ENCODE measurements at regions not wholly inside any gene's neighbourhood (a gene's known extent, or its start where the extent isn't known, plus 50 kb on each side); places are given as distances from the start of the nearest gene placed in this dataset.

- TF ChIP-seq REST (IDR thresholded peaks at IDR 0.05; ENCODE audit: unreplicated experiment) (no peak), EZH2 (IDR thresholded peaks at IDR 0.05; ENCODE audit: low read depth, unreplicated experiment) (no peak), ZNF462 (CRISPR knock-in tag; IDR thresholded peaks at IDR 0.05) (no peak), CTCF (conservative IDR thresholded peaks at IDR 0.05; ENCODE audit: low read depth in 2 of 2) (no peak), STAT1 (IDR thresholded peaks at IDR 0.05; ENCODE audit: unreplicated experiment) (no peak), CREB1 (CRISPR knock-in tag; IDR thresholded peaks at IDR 0.05; ENCODE audit: low read depth) (no peak), NANOG (IDR thresholded peaks at IDR 0.05; ENCODE audit: borderline replicate concordance) (no peak), ETS1 (IDR thresholded peaks at IDR 0.05) (no peak), ZNF331 (CRISPR knock-in tag; IDR thresholded peaks at IDR 0.05; ENCODE audit: low read depth) (no peak)
- Mint-ChIP-seq H3K4me3 (no peak overlapping the region), H3K9me3 (no peaks in the 10 kb centered on the region), H3K36me3 (ENCODE audit: low read depth) (no peaks in the 10 kb centered on the region), H3K27me3 (ENCODE audit: insufficient read depth, low read depth, poor library complexity) (no peaks in the 10 kb centered on the region), H3K4me1 (no peaks in the 10 kb centered on the region), H3K27ac (no peak overlapping the region; the same call in 1 of the 2 replicates)
- H3K36me3 ChIP-seq (ENCODE audit: insufficient read depth) = no peaks in the 10 kb centered on the region
- no peaks in the 10 kb centered on the region for H3F3A ChIP-seq (replicated peaks; ENCODE audit: low read depth)
- no peaks in the 10 kb centered on the region for H3K79me2 ChIP-seq (replicated peaks; ENCODE audit: insufficient read depth)
- no peaks in the 10 kb centered on the region for H4K20me1 ChIP-seq (replicated peaks; ENCODE audit: insufficient read depth)
- no peak overlapping the region for H2AFZ ChIP-seq
- DNase-seq (ENCODE audit: low spot score) (no peak), ATAC-seq (no peak)
- H3K9me2 ChIP-seq (ENCODE audit: insufficient read depth) = no peaks in the 10 kb centered on the region
- no peak overlapping the region for H3K4me2 ChIP-seq
- no peaks in the 10 kb centered on the region for H3K27me3 ChIP-seq (ENCODE audit: insufficient read depth)
- no peak overlapping the region for H3K27ac ChIP-seq (ENCODE audit: low read depth)
- H3K4me3 ChIP-seq = no peak overlapping the region
- H3K4me1 ChIP-seq (ENCODE audit: insufficient read depth) = no peaks in the 10 kb centered on the region
These were observed 284.5 kb upstream of the RASA1 start for GRCh38 chr5:86983208-86983607.

Data from GM23338 (cell line).